HG02588 (cell line): ENCODE measurements at regions not wholly inside any gene's neighbourhood (a gene's known extent, or its start where the extent isn't known, plus 50 kb on each side); places are given as distances from the start of the nearest gene placed in this dataset.

Experiments
- ATAC-seq: cut with Tn5 transposase; IDR thresholded peaks from one replicate; pipeline ENCODE4 v1.9.1; 2021; ENCODE audit warnings: mild to moderate bottlenecking, moderate library complexity; ENCODE audit not compliant: unreplicated experiment

GRCh38 chr11:112632866-112633505 lies 328.2 kb upstream of the NCAM1 start:
- no peak for ATAC-seq

- ATAC-seq, result no peak
Observed at GRCh38 chr11:112634551-112634950, 326.7 kb upstream of the NCAM1 start.

GRCh38 chr11:112634995-112635737 lies 326.1 kb upstream of the NCAM1 start:
- ATAC-seq, result no peak

GRCh38 chr11:112637076-112637475 lies 324.1 kb upstream of the NCAM1 start:
- ATAC-seq, result no peak

GRCh38 chr11:112637876-112638275 lies 323.3 kb upstream of the NCAM1 start:
- no peak for ATAC-seq

- ATAC-seq, result no peak
Observed at GRCh38 chr11:112639469-112639868, 321.8 kb upstream of the NCAM1 start.

- ATAC-seq, result no peak
Observed at GRCh38 chr11:112643416-112643815, 317.8 kb upstream of the NCAM1 start.

- ATAC-seq, result peak; percentile 60
Observed at GRCh38 chr11:112644410-112645131, 316.6 kb upstream of the NCAM1 start.

- no peak for ATAC-seq
Observed at GRCh38 chr11:112649856-112650255, 311.4 kb upstream of the NCAM1 start.

- no peak for ATAC-seq
Observed at GRCh38 chr11:112650527-112650926, 310.7 kb upstream of the NCAM1 start.

GRCh38 chr11:112651386-112651785 lies 309.8 kb upstream of the NCAM1 start:
- ATAC-seq, result no peak

GRCh38 chr11:112652786-112653390 lies 308.3 kb upstream of the NCAM1 start:
- no peak for ATAC-seq

GRCh38 chr11:112655371-112655770 lies 305.8 kb upstream of the NCAM1 start:
- no peak for ATAC-seq

GRCh38 chr11:112656772-112657428 lies 304.3 kb upstream of the NCAM1 start:
- ATAC-seq, result no peak

- ATAC-seq, result no peak
Observed at GRCh38 chr11:112658431-112658878, 302.8 kb upstream of the NCAM1 start.

- no peak for ATAC-seq
Observed at GRCh38 chr11:112661146-112661545, 300.1 kb upstream of the NCAM1 start.

- no peak for ATAC-seq
Observed at GRCh38 chr11:112661571-112661970, 299.6 kb upstream of the NCAM1 start.

- ATAC-seq, result no peak
Observed at GRCh38 chr11:112662554-112662953, 298.7 kb upstream of the NCAM1 start.

- ATAC-seq, result no peak
Observed at GRCh38 chr11:112663947-112664634, 297.1 kb upstream of the NCAM1 start.

- ATAC-seq, result no peak
Observed at GRCh38 chr11:112665291-112665690, 295.9 kb upstream of the NCAM1 start.
